GM19397 (cell line): ENCODE measurements at regions not wholly inside any gene's neighbourhood (a gene's known extent, or its start where the extent isn't known, plus 50 kb on each side); places are given as distances from the start of the nearest gene placed in this dataset.

Source experiments
- ATAC-seq: cut with Tn5 transposase; IDR thresholded peaks from one replicate; pipeline ENCODE4 v1.9.1; 2021; ENCODE audit warnings: mild to moderate bottlenecking, moderate library complexity; ENCODE audit not compliant: unreplicated experiment

DNA sequence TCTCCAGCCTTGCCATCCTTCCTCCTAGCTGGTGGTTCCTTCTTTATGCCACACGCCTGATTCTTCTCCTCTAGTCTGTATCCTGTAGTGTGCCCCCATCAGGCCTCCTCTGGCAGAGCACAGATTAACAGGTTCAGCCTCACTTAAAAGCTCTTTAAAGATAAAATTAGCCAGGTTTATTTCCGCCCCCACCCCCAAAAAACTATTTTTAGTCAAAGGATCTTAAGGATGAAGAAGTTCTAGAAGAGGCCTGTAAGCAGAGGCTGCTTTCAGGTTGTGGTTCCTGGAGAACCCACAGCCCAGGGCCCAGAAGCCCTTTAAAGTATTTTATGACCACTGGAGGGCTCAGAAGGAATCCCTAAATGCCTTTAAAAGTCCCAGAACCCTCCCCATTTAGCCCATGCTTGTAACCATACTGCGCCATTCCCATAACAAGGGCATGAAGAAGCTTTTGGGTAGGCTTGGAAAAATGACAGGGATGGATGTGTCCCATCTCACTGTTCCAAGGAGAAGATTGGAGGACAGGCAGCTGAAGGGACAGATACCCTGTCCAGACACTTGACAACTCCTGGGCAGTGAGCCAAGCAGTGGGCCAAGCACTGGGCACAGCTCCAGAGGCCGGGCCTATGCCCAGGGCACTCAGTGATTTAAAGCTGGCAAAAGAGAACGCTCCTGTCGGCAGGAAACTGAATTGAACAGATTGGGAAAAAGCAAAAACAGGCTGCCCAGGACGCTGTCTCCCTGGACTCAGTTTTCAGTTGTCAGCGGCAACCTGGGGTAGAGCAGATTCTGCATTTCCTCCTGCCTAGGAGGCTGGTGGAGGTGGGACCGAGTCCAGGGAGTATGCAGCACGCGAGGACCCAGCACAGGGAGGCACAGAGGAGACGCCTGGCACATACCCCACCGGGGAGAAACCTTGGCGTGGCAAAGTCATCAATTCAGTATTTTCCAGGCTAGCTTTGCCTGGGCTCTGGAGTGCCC, 106.3 kb upstream of the SSBP2 start:
- no peak for ATAC-seq

DNA sequence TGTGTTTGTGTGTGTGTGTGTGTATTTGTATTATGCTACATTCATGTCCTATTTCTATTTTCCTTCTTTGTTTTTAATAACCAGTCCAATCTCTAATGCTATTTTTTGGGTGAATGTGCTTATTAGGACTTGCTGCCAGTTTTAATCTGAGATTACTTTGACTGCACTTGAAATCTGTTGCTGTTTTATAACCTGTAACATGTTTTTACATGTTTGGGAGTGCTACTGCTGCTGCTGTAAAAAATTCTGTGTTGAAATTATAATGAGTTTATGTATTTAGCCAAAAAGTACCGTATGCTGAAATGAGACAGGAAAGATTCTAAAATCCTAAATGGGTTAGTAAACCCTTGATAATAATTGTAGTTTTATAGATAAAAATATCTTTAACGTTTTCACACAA, 104.7 kb upstream of the SSBP2 start:
- no peak for ATAC-seq

DNA sequence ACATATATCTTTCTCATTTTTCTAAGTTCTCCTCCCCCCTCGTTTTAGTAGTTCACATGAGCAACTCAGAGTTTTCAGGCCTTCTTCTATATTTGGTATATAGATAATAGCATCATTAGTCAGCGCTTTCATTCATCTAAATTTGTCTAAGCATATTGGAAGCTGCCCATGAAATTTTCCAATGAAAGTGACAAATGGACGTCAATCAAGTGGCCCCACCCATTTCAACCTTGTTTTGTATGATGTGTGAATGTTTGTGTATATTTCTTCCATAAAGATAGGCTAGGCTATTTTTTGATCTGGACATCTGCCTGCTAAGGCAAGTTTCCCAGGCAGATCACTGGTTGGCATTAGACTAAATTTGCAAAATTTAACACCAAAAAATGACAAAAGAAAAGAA, 104.0 kb upstream of the SSBP2 start:
- ATAC-seq, result no peak

DNA sequence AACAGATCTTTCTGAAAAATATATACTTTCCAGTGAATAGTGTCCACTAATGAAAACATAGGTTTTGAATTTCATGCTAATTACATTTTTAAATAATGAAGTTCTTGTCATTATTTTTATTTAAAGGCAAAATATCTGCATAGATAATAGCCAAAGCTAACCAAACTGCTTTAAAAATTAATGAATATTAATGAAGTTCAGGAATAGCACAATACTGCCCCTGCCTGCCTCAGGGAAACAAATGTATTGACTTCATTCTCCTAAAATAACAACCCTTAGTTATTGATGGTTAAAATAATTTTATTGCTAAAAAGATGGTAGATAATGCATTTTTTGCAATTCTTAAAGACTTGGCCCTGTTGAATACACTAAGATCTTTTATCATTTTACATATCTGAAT, 103.6 kb upstream of the SSBP2 start:
- ATAC-seq, result no peak

DNA sequence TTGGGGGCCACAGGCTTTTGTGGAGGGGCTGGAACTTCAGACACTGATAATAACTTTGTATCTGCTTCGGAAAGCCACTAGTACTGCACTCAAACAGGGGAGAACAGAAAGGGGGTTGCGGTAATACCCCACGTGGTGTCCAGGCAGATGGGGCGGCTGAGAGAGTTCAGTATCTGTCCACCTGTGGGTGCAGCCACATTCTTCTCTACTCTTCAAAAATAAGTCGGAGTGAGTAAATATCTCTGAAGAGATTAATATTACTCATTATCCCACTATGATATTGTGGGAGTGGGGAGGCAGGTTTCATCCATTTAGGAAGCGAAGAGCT, 102.1 kb upstream of the SSBP2 start:
- no peak for ATAC-seq

DNA sequence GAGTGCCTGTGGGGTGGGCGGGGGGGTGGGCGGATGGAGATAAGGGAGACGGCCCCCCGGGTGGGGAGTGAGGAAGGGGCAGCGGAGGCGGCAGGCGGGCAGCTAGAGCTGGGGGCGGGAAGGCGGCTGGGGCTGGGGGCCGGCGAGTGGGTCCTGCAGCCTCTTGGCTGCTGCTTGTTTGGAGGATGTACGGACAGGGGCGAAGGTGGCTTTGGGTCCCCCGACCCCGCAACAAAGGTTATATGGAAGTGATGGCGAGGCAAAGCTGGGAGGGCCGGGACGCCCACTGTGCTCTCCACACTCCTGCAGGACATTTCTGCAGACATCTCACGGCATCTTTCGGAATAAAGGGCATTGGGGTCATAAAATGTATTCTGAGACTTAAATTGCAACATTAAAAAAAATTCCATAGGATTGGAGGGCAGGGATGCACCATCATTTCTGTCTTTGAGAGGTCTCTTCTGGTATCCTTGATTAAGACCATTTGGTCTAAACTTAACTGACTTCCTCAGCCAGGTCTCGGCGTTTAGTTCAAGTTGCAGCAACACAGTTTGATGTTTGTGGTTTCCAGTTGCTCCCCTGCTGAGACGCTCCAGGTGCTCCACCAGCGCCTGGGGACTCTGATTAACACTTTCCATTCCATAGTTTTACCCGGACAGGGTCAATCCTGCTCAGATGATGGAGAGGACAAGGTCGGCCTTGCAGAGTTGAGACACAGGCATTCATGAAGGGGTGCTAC, 101.6 kb upstream of the SSBP2 start:
- ATAC-seq, result no peak

DNA sequence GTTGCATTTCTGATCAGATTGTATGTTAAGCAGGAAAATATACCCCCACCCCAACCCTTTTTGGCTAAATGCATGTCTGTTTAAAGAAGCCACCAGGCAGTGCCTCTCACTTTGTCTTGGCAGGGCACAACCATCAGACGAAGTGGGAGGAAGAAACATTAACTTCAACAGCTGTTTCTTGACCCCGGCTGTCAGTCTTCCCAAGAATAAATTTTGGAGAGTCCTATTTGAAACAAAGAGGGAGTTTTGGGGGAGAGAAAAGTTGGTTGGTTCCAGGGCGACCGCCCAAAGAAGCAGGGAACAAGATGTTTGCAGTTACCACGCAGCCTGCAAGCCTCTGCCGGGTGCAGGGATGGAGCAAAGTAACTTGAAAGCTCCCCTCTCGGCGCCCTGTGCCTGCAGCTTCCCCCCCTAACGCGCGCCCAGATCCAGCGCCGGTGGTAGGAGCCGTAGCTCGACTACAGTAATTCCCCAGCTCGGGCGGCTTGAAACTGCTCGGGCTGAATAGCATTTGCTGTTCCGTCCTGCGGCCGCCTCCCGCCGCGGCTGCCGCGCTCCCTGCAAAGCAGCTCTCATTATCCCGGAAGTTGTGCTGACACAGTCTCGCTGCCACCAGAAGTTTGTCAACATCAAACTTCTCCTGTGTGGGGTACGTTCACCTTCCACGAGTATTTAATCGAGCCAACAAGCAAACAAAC, 100.7 kb upstream of the SSBP2 start:
- ATAC-seq, result peak; percentile 82

DNA sequence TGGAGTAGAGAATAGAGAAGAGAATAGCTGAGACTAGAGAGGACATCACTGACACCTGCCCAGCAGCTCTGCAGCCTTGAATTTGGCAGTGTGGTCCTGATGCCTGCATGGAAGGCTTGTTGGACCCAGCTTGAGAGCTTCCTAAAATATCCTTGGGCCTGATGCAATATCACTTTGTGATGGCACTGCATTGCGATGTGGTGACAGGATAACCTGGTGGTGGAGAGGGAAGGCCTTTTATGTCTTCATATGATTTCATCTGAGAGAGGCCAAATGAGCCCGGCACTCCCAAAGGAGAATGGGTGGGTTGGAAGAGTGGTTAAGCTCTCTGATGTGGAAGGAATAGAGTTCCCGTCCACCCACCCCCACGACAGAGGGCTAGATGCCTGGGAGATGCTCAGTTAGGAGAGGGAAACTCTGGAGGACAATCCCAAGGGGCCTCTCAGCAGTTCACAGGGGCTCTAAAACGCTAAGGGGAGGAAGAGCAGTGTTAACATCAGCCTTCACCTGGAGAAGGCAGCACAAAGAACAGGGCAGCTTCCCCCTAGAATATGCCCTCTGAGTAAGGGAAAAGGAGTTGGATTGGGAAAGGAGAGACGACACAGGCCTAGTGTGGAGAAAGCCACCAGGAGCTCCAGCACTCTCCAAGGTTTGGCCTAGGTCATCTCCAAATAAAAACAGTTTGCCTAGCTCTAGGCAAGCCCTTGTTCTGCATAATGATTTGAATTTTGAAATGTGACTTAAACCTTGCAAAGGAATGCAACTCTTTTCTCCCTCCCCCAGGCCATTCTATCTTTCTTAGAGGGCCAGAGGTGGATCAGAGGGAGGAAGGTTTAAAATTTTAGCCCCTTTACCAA, 99.8 kb upstream of the SSBP2 start:
- no peak for ATAC-seq

DNA sequence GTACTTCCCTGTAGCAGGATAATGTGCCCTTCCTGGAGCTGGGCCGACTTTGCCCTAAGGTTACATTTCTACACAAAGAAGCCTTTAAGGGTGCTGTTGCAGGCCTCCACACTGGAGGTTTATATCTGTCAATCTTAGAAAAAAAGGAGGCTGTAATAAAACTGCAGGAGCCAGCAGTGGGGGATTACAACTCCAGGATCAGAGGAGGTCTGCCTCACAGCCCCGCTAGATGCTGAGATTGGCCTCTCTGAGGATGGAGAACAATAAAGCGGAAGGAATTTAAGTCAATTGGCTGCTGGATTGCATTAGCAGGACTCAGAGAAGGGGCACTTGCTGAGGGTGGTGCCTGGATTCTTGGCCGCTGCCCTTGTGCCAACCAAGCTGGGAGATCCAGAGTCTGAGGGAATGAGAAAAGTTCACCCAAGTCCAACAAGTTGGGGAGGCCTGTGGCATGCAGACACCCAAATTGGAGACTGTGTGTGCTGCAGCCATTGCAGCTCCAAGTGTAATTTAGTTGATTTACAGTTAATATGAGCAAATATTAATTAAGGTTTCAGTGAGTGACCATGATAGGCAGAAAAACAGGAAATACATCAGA, 99.0 kb upstream of the SSBP2 start:
- ATAC-seq, result no peak

DNA sequence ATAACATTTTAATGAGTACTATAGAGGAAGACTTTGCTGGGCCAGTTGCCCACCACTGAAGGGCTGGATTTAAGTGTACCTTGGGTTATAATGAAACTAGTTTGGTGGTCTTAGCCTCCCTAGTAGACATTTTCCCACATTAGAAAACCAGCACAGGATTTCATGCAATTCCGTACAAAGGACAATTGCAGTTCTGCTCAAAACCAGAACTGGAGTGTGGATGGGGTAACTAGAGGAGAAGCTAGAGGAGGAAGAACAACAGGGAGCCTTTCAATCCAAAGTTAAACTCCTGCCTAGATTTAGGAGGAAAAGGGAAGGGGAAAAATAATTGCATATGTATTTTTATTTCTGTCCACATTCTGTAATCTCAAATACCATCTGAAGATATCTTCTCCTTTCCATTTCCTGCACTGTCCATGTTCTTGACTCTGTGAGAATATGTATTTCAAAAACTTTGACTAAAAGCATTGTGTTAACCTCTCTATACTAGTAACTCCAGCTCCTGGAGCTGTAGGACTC, 97.5 kb upstream of the SSBP2 start:
- ATAC-seq, result no peak

DNA sequence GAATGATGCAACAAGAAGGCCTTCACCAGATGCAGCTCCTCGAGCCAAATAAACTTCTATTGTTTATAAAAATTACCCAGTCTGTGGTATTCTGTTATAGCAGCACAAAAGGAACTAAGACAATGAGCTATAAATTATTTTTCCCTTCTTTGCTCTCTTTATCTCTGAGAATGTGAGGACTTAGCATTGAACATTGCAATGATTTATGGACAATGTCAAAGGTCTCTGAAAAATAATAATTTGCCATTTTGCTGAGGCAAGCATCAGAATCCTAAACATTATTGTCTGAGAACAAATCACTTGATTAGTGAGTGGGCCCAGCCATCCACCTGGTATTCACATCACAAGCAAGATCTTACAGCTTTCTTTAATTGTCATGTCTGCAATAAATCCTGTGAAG, 95.4 kb upstream of the SSBP2 start:
- no peak for ATAC-seq

DNA sequence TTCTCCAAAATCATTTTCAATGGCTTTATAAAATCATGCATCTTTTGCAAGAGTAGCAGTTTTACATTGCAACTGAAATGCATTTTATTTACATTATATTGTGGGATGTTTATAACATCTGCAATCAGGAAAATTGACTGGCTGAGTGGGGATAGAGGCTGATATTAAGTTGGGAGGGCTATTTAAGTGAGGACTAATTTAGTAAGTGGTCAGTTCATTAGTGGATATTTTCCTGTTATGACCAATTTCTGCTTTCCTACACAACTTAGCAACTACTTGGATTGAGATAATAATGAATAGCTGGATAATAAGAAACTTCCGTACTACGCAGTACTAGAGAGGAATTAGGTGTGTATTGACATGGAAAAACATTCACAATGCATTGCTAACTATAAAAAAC, 92.9 kb upstream of the SSBP2 start:
- no peak for ATAC-seq

DNA sequence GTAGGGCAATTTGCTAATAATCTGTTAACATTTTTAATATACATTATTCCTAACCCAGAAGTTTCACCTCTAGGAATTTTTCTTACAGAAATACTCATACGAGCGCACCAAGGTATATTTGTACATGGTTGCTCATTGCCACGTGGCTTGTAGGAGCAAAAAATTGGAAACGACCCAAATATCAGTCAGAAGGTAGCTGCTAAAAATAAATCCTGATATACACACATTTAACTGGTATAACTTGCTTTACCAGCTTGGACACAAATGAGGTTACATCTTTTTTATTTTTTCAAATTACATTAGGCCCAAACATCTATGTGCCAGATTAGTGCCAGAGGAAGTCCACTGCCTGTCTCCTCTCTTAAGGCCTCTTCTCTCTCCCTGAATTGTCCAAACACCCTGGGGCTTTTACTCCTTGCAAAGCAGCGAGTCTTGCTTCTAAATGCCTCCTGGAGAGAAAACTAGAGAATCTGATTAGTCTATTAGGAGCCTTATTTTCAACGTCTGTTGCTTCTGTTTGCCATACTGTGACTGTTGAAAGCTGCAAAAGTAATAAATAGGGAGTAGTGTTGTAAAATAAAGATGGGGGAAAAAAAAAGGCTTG, 92.0 kb upstream of the SSBP2 start:
- no peak for ATAC-seq

DNA sequence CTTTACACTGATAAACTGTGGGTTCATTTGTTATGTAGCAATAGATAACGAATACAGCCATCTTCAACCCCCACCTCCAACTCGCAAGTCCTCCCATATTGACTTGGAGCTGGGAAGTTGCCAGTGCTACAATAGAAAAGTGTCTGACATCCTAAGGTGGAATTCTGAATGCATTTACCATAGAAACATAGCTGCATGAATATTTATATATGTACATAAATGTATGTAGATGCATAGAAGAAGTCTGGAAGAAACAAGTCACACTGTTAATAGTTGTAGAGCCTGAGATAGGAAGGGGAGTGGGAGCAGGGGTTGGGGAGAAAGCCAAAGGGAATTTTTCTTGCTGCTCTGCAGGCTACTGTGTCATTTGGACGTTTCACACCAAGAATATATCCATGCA, 88.1 kb upstream of the SSBP2 start:
- ATAC-seq, result no peak

DNA sequence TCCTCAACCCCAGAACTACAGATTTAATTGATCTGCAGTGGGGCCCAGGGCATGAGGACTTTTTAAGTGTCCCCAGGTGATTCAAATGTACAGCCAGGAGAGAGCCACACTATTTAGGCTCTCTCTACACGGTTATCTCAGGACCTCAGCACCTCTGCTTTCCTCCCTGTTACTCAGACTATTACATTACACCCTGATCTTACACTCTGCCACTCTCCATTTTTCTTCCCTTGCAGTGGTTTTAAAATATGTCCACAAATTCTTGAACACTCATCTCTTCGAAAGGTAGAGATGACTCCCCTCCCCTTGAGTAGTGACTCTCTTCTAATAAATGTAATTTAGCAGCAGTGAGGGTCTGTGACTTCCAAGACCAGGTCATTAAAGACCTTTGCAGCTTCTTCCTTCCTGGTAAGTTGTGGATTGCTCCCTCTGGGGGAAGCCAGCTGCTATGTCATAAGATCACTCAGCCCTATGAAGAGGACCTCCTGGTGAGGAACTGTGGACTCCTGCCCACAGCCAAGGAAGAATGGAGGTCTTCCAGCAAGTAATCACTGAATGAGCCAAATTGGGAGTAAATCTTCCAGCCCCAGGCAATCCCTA, 87.5 kb upstream of the SSBP2 start:
- no peak for ATAC-seq

DNA sequence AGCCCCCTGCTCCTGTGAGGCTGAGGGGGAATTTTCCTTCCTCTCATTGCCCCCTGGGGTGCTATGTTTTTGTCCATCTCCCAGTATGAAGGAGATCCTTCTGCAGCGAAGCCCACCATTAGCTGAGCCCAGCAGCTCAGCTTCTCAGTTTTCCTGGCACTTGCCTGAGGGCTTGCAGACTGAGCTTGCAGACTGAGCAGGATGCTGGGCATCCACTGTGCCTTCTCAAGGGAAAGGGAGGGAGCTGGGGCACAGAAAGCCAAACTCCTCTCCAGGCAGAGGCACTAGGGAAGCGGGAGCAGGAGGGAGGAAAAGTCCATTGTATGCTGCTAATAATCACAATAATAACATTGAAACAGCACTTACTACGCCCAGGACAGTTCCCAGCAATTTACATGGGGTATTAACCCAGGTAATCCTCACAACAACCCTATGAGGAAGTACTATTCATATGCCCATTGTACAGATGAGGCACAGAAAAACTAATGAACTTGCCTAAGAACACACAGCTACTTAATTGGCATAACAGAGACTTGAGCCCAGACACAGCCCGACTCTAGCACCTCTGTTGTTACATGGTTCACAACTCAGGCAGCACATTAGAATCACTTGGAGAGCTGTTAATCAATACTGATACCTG, 86.9 kb upstream of the SSBP2 start:
- ATAC-seq, result no peak

DNA sequence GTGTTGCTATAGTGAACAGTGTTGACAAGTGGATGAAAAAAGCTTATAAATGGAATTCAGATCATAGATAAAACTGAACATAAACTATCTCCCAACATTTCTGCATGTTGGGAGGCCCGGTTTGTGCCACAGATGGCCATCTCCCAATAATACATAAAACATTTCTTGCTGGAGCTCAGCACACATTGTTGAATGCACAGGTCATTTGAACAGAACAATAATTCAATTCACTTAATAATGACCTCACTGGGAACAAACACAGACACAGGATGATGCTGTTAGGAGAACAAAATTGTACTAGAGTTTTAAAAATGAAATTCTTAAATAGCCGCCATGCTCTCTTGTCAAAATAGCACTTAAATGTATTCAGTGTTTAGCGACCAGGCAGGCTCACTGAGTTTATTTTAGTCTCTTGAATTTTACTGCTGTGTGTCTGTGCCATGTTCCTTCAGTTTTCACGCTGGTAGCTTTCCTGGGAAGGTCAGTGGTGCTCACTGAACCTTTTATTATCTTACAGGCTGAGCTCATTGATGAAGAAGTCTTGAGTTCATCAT, 85.0 kb upstream of the SSBP2 start:
- no peak for ATAC-seq

DNA sequence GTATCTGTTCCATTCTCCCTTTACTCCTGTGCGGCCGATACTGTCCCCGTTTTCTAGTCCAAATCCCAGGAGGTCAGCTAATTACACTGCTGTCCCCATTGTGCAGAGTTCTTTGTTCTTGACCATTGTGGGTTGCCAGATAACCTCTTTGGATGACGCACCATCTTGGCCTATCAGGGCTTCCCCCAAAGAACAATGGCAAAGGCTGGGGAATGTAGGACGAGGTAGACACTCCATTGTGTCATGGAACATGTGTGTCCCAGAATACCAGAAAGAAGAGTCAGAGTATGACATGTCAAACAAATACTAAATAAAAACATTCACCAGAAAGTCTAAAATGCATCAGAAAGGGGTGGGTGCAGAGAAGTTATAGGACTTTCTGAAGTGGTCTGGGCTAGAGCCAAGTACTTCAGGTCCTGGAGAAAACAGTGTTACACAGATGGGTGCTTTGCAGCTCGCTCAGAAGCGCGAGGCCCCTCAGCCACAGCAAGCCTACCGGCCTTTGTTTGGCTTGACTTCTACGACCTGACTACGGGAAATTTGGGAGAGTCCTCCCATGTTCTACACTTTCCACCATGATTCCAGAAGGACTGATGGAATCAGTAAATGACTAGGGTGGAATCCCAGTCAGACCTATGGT, 83.2 kb upstream of the SSBP2 start:
- ATAC-seq, result no peak
